ENCODE measurements at regions not wholly inside any gene's neighbourhood (a gene's known extent, or its start where the extent isn't known, plus 50 kb on each side); places are given as distances from the start of the nearest gene placed in this dataset.
"Not testable (repeated sequence)": the region's sequence is repeated elsewhere in the genome, so short reads cannot be mapped to it uniquely, and the experiment has no call there.

GRCh38 chr7:39796947-39797346 lies 153.1 kb upstream of the CDK13 start:
- not testable (repeated sequence) for TF ChIP-seq POLR2A, CTCF (IDR thresholded peaks at IDR 0.05)

Data from vagina (tissue), 2 donors.